HG03060 (cell line): ENCODE measurements at regions not wholly inside any gene's neighbourhood (a gene's known extent, or its start where the extent isn't known, plus 50 kb on each side); places are given as distances from the start of the nearest gene placed in this dataset.
"Not testable (repeated sequence)": the region's sequence is repeated elsewhere in the genome, so short reads cannot be mapped to it uniquely, and the experiment has no call there.

ENCODE experiments used
- ATAC-seq: cut with Tn5 transposase; IDR thresholded peaks from one replicate; pipeline ENCODE4 v1.9.1; 2021; ENCODE audit warnings: low read depth, moderate number of reproducible peaks; ENCODE audit not compliant: unreplicated experiment

GRCh38 chr1:213452501-213452900, 401.5 kb downstream of the RPS6KC1 start:
- ATAC-seq = no peak

- no peak for ATAC-seq
Observed at GRCh38 chr1:213457186-213457585, 406.1 kb downstream of the RPS6KC1 start.

- ATAC-seq = no peak
Observed at GRCh38 chr1:213457733-213458132, 406.7 kb downstream of the RPS6KC1 start.

- ATAC-seq = not testable (repeated sequence)
Observed at GRCh38 chr1:213462374-213462773, 411.3 kb downstream of the RPS6KC1 start.

- ATAC-seq = no peak
Observed at GRCh38 chr1:213464786-213465460, 413.9 kb downstream of the RPS6KC1 start.

- no peak for ATAC-seq
Observed at GRCh38 chr1:213466541-213466940, 415.5 kb downstream of the RPS6KC1 start.

GRCh38 chr1:213474054-213474453, 423.0 kb downstream of the RPS6KC1 start:
- no peak for ATAC-seq

GRCh38 chr1:213481395-213481794, 430.4 kb downstream of the RPS6KC1 start:
- ATAC-seq = no peak

- no peak for ATAC-seq
Observed at GRCh38 chr1:213484333-213484732, 433.3 kb downstream of the RPS6KC1 start.

GRCh38 chr1:213484758-213485157, 433.7 kb downstream of the RPS6KC1 start:
- no peak for ATAC-seq

GRCh38 chr1:213486488-213486887, 435.4 kb downstream of the RPS6KC1 start:
- no peak for ATAC-seq

GRCh38 chr1:213491468-213491867, 440.4 kb downstream of the RPS6KC1 start:
- ATAC-seq = no peak

- ATAC-seq = no peak
Observed at GRCh38 chr1:213492161-213493041, 441.4 kb downstream of the RPS6KC1 start.

GRCh38 chr1:213499444-213499843, 448.4 kb downstream of the RPS6KC1 start:
- ATAC-seq = no peak

GRCh38 chr1:213507472-213508223, 456.6 kb downstream of the RPS6KC1 start:
- ATAC-seq = no peak

- ATAC-seq = no peak
Observed at GRCh38 chr1:213511173-213511572, 460.1 kb downstream of the RPS6KC1 start.

GRCh38 chr1:213512316-213512715, 461.3 kb downstream of the RPS6KC1 start:
- no peak for ATAC-seq

- ATAC-seq = no peak
Observed at GRCh38 chr1:213513006-213513405, 462.0 kb downstream of the RPS6KC1 start.

- not testable (repeated sequence) for ATAC-seq
Observed at GRCh38 chr1:213514408-213515179, 463.6 kb downstream of the RPS6KC1 start.

GRCh38 chr1:213519098-213519497, 468.1 kb downstream of the RPS6KC1 start:
- no peak for ATAC-seq
